ENCODE measurements at regions not wholly inside any gene's neighbourhood (a gene's known extent, or its start where the extent isn't known, plus 50 kb on each side); places are given as distances from the start of the nearest gene placed in this dataset.

- no peak overlapping the region for H3K4me3 ChIP-seq (ENCODE audit: low read depth, low read length)
- DNase-seq (ENCODE audit: low read depth): no peak
- TF ChIP-seq, protein P1, sequence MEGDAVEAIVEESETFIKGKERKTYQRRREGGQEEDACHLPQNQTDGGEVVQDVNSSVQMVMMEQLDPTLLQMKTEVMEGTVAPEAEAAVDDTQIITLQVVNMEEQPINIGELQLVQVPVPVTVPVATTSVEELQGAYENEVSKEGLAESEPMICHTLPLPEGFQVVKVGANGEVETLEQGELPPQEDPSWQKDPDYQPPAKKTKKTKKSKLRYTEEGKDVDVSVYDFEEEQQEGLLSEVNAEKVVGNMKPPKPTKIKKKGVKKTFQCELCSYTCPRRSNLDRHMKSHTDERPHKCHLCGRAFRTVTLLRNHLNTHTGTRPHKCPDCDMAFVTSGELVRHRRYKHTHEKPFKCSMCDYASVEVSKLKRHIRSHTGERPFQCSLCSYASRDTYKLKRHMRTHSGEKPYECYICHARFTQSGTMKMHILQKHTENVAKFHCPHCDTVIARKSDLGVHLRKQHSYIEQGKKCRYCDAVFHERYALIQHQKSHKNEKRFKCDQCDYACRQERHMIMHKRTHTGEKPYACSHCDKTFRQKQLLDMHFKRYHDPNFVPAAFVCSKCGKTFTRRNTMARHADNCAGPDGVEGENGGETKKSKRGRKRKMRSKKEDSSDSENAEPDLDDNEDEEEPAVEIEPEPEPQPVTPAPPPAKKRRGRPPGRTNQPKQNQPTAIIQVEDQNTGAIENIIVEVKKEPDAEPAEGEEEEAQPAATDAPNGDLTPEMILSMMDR (IDR thresholded peaks at IDR 0.05; ENCODE audit: control insufficient read depth, extremely low read depth, insufficient read depth): no peak
Measured at GRCh38 chr14:39562175-39562574, 129.9 kb upstream of the FBXO33 start.

GRCh38 chr14:39558525-39558924 is 126.3 kb upstream of the FBXO33 start:
- no peak for DNase-seq (ENCODE audit: low read depth)
- TF ChIP-seq, protein P1 (IDR thresholded peaks at IDR 0.05; ENCODE audit: control insufficient read depth, extremely low read depth, insufficient read depth): no peak
- no peak overlapping the region for H3K4me3 ChIP-seq (ENCODE audit: low read depth, low read length)

GRCh38 chr14:39555749-39556148 is 123.5 kb upstream of the FBXO33 start:
- DNase-seq (ENCODE audit: low read depth): no peak
- TF ChIP-seq, protein P1 (IDR thresholded peaks at IDR 0.05; ENCODE audit: control insufficient read depth, extremely low read depth, insufficient read depth): no peak
- H3K4me3 ChIP-seq (ENCODE audit: low read depth, low read length): no peak overlapping the region

DNA sequence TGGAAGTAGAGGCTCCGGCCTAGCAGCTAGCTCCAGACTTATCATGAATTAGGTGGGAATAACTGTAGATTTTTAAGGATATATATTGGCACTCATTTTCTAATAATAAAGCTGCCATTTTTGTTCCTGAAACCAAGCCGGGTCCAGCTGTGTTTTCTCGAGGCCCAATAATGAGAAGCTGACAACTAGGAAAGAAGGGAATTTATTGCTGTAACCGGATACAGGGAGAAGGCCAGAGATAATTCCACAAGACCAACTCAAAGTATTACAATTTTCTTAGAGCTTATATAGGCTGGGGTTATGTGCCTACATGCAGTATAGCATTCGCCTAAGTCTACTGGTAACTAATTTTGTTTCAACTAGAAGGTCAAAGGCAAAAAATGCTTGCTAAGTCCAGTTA is 122.3 kb upstream of the FBXO33 start:
- DNase-seq (ENCODE audit: low read depth): no peak
- no peak overlapping the region for H3K4me3 ChIP-seq (ENCODE audit: low read depth, low read length)
- TF ChIP-seq, protein P1 (IDR thresholded peaks at IDR 0.05; ENCODE audit: control insufficient read depth, extremely low read depth, insufficient read depth): no peak

- TF ChIP-seq, protein P1 (IDR thresholded peaks at IDR 0.05; ENCODE audit: control insufficient read depth, extremely low read depth, insufficient read depth): no peak
- H3K4me3 ChIP-seq (ENCODE audit: low read depth, low read length): no peak overlapping the region
- DNase-seq (ENCODE audit: low read depth): no peak
Measured at GRCh38 chr14:39548358-39548757, 116.1 kb upstream of the FBXO33 start.

DNA sequence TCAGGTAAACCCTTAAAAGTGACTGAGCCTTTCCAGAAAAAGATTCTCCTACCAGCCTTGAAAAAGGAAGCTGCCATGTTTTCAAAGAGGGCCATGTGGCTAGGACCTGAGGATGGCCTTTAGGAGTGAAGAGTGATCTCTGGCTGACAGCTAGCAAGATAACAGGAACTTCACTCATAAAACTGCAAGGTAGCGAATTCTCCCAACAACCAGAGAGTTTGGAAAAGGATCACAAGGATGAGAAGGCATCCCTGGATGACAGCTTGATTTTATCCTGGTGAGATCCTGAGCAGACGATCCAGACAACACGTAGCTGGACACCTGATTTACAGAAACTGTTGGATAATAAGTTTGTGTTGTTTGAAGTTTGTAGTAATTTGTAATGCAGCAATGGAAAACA is 115.6 kb upstream of the FBXO33 start:
- TF ChIP-seq, protein P1 (IDR thresholded peaks at IDR 0.05; ENCODE audit: control insufficient read depth, extremely low read depth, insufficient read depth): no peak
- no peak for DNase-seq (ENCODE audit: low read depth)
- no peak overlapping the region for H3K4me3 ChIP-seq (ENCODE audit: low read depth, low read length)

DNA sequence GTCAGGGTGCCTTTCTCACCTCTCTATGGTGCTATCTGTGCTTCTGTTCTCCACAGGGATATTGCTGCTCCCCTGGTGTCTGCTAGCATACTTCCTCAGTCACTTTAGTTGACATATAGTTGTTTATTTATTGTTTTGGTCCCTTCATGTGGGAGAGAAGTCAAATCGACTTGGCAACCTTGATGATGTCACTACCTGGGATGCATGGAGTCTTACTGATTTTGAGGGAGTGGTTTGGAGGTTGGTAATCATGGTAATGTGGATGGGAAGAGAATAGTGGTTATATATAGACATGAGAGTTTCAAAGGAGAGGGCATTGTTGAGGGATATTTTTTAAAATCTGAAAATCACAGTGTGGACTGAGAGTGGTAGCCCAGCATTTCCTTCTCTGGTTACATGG is 73.6 kb upstream of the FBXO33 start:
- no peak for DNase-seq (ENCODE audit: low read depth)
- TF ChIP-seq, protein P1 (IDR thresholded peaks at IDR 0.05; ENCODE audit: control insufficient read depth, extremely low read depth, insufficient read depth): no peak
- no peak overlapping the region for H3K4me3 ChIP-seq (ENCODE audit: low read depth, low read length)

Data from LNCaP clone FGC (cell line).